Activated CD4-positive, CD25-positive, alpha-beta regulatory T cell treated with anti-CD3 and anti-CD28 coated beads, Interleukin-2, amount 50 U/mL, for 72 hours (primary cell): ENCODE measurements at regions not wholly inside any gene's neighbourhood (a gene's known extent, or its start where the extent isn't known, plus 50 kb on each side); places are given as distances from the start of the nearest gene placed in this dataset.
"Not testable (repeated sequence)": the region's sequence is repeated elsewhere in the genome, so short reads cannot be mapped to it uniquely, and the experiment has no call there.

Experiments
- DNase-seq: peaks from one replicate; pipeline ENCODE4 v3.0.0; 2021

DNA sequence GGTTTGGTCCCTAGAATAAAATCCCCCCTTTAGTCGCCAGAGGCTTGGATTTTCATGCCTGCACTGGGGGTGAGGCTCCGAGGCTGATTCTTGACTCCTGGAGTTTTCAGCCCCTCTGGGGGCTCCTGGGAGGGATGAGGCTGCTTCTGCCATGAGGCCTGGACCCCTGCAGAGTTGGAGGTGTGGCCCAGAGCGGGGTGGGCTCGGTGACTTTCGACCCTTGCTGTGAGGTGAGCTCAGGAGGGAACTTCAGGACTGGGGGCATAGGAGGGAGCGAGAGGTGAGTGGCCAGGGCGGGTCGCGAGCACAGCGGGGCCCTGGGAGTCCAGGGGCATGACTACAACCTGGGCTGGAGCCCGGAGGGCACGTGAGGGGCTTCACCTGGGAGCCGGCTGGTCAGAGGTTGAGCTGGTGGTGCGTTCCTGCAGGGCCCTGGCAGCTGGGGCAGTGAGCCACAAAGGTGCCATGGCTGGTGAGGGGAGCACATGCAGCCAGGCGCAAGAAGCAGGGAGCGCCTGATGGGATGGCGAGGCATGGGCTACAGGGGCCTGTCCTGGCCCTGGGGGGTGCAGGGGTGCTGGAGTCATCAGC lies 168.2 kb downstream of the KIF26A start:
- no peak for DNase-seq

DNA sequence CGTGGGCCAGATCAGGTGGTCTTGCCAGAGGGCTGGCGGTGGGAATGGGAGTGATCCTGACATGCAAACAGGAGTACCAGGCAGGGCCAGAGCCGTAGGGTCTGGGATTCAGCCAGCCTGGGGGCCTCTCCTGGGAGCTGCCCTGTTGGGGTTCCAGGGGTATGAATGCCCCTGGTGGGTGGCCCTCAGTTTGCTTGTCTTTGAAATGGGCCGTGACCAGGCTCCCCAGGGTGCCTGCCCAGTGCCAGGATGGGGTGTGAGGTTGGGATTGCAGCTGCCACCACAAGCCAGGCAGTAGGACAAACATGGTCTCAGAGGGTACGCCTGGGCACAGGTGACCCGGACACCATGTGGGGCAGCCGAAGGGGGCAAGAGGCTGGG lies 168.8 kb downstream of the KIF26A start:
- no peak for DNase-seq

GRCh38 chr14:104307627-104308401 lies 169.4 kb downstream of the KIF26A start:
- DNase-seq, result no peak

GRCh38 chr14:104308534-104308933 lies 170.1 kb downstream of the KIF26A start:
- not testable (repeated sequence) for DNase-seq

- no peak for DNase-seq
Observed at GRCh38 chr14:104309657-104310369, 171.4 kb downstream of the KIF26A start.

DNA sequence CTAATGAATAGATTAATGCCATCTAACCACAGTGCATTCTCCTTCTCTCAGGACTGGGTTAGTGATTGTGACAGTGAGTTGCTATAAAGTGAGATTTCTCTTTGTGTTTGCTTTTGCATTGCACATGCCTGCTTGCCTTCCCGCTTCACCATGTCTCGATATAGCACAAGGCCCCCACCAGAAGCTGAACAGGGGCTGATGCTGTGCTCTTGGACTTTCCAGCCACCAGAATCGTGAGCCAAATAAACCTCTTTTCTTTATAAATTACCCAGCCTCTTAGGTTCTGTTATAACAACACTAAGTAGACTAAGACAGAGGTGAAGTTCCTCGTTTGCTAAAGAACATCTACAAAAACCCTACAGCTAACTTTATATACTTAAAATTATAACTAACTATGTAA lies 173.0 kb downstream of the KIF26A start:
- no peak for DNase-seq

GRCh38 chr14:104313674-104314073 lies 175.3 kb downstream of the KIF26A start:
- DNase-seq, result peak; percentile 4

DNA sequence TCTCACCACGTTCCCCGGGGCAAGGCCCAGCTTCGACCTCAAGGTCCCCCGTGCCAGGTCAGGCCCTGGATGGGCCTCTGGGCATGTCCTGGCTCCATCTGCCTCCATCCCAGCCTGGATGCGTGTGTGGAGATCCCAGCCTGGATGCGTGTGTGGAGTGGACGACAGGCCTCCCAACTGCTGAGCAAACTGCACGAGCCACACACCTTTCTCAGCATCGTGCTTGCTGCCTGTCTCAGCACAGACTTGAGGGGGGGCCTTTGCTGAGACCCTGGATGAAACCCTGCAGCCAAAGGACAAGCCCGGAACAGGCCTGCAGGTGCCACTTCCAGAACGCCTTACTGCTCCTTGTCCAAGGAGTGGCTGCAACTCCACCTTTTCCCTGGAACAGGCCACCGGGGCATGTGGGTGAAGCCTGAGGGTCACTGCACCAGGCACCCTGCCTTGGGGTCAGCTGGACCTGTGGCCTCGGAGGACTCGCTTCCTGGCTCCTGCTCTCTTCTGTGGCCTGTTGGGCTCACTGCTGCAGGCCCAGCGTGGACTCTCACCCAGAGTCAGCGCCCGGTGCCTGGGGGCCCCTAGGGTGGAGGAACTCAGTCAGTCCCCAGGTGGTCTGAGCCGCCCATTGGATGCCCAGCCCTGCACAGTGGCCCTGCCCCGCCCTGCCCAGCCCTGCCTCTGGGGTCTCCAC lies 176.0 kb downstream of the KIF26A start:
- DNase-seq, result peak; percentile 19

GRCh38 chr14:104315169-104315568 lies 176.8 kb downstream of the KIF26A start:
- DNase-seq, result no peak

GRCh38 chr14:104315625-104316024 lies 177.2 kb downstream of the KIF26A start:
- DNase-seq, result no peak

GRCh38 chr14:104316121-104316722 lies 177.8 kb downstream of the KIF26A start:
- DNase-seq, result peak; percentile 24

- DNase-seq, result peak; percentile 21
Observed at GRCh38 chr14:104316723-104317491, 178.5 kb downstream of the KIF26A start.

GRCh38 chr14:104317492-104317805 lies 179.1 kb downstream of the KIF26A start:
- peak; percentile 18 for DNase-seq

- DNase-seq, result no peak
Observed at GRCh38 chr14:104317975-104318557, 179.7 kb downstream of the KIF26A start.

DNA sequence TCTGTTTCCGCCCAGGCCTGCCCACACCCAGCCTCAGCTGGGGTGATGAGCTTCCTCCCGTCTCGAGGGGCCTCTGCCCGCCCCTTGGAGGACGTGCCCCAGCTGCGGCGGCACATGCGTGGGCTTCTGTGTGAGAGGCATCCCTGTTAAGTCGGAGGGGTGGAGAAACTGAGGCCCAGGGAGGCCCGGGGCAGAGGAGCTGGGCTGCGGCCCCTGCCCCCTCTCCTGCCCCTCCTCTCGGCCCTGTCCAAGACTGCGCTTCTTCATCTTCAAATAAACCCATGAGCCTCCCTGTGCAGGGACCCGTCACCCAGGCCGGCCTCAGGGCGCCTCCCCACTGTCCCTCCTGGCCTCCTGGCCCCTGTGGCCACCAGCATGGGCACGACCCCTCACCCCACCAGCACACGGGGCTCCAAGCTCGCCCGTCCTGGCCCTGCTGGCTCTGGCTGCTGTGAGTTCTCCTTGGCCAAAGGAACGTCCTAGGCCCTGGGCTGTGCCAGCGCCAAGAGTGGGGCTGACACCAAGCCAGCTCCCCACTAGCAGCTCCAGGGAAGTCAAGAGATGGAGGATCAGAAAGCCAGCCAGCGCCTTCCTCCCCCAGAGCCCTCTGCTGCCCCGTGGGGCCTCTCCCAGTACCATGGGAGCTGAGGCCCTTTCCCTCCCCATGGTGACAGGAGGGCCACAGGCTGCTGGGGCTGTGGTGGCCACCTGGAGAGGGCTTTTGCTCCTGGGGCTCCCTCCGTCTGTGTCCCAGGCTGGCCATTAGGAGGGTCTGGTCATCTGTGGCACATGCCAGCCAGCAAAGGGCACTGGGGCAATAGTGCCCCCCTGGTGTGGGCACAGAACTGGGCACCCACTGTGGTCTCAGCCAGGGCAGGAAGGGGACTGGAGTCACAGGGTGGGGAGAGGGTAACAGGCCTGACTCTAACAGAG lies 180.4 kb downstream of the KIF26A start:
- DNase-seq, result peak; percentile 16

GRCh38 chr14:104319491-104320241 lies 181.3 kb downstream of the KIF26A start:
- peak; percentile 13 for DNase-seq

GRCh38 chr14:104320611-104321086 lies 182.3 kb downstream of the KIF26A start:
- DNase-seq, result peak; percentile 24

GRCh38 chr14:104321088-104321801 lies 182.9 kb downstream of the KIF26A start:
- no peak for DNase-seq

DNA sequence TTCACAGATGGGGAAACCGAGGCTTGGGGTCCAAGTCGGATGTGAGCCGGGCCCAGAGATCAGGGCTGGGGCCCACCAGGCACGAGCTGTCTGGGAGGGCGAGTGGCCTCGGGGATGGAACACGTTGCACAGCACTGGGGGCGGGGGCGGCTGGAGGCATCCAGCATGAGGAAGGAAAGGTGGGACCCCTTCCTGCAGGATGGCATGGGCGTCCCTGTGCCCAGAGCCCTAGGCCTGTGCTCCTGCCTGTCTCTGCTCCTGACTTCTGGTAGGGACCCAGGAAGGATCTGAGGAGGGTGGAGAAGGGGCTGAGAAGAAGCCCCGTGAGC lies 183.4 kb downstream of the KIF26A start:
- no peak for DNase-seq
